SK-N-SH (cell line): ENCODE measurements at regions not wholly inside any gene's neighbourhood (a gene's known extent, or its start where the extent isn't known, plus 50 kb on each side); places are given as distances from the start of the nearest gene placed in this dataset.

Source experiments
- CTCF ChIA-PET: fragments of 300-600, 350-600 bp; formaldehyde crosslinking; extraction: SDS; loops from one replicate; lab custom pipeline; 2021; lab: Yijun Ruan, JAX
- POLR2A ChIA-PET: fragments of 350-600 bp; sonication (Branson Sonifier 250); formaldehyde crosslinking; extraction: SDS; loops from one replicate; lab custom pipeline; 2020; ENCODE audit warnings: antibody characterized with exemption, inconsistent platforms; lab: Yijun Ruan, JAX
- DNase-seq: peaks from one replicate; pipeline ENCODE4 v3.0.0; 2012
- H2AFZ ChIP-seq: fragments of 200-600 bp; sonication (generic); 2 replicates; pipeline ENCODE4 v1.8.1; 2016; ENCODE audit warnings: antibody characterized with exemption, mild to moderate bottlenecking, low read depth
- H3F3A ChIP-seq: fragments of 200-600 bp; sonication (generic); replicated peaks from 2 replicates; pipeline ENCODE3; 2016; ENCODE audit warnings: antibody characterized with exemption, mild to moderate bottlenecking; ENCODE audit not compliant: insufficient read depth
- H3K27ac ChIP-seq, 2 experiments: fragments of 200-500 bp in 1 of 2; fragments of 200-600 bp in 1 of 2; sonication (Bioruptor generic) in 1 of 2; sonication (generic), shearing (Covaris generic) in 1 of 2; 2 replicates each; pipeline versions ENCODE4 v1.5.1 to v1.6.1; 2014 to 2016; ENCODE audit warnings: low read depth in 2 of 2, inconsistent platforms in 1 of 2, low read length in 1 of 2, mild to moderate bottlenecking in 1 of 2, mixed read lengths in 1 of 2
- H3K27me3 ChIP-seq: fragments of 200-600 bp; sonication (generic), shearing (Covaris generic); 2 replicates; pipeline ENCODE4 v1.6.1; 2016; ENCODE audit warnings: mixed run types; ENCODE audit not compliant: insufficient read depth
- H3K36me3 ChIP-seq, 2 experiments: fragments of 200-500 bp in 1 of 2; fragments of 200-600 bp in 1 of 2; sonication (Bioruptor generic) in 1 of 2; sonication (generic) in 1 of 2; replicated peaks in 1 of 2; 2 replicates each; pipeline versions ENCODE3 to v1.5.1; 2014 to 2016; ENCODE audit warnings: low read length in 1 of 2, mild to moderate bottlenecking in 1 of 2; ENCODE audit not compliant: insufficient read depth in 2 of 2, control insufficient read depth in 1 of 2
- H3K4me1 ChIP-seq, 2 experiments: fragments of 200-500 bp in 1 of 2; fragments of 200-600 bp in 1 of 2; sonication (Bioruptor generic) in 1 of 2; sonication (generic), shearing (Covaris generic) in 1 of 2; 2 replicates each; pipeline versions ENCODE4 v1.5.1 to v1.6.1; 2014 to 2016; ENCODE audit warnings: low read depth in 1 of 2, low read length in 1 of 2, mixed run types in 1 of 2; ENCODE audit not compliant: insufficient read depth in 2 of 2, control insufficient read depth in 1 of 2
- H3K4me2 ChIP-seq: fragments of 200-600 bp; sonication (generic), shearing (Covaris generic); 2 replicates; pipeline ENCODE4 v1.6.1; 2017; ENCODE audit warnings: mixed run types
- H3K4me3 ChIP-seq, 2 experiments: fragments of 200-500 bp in 1 of 2; fragments of 200-600 bp in 1 of 2; sonication (Bioruptor generic) in 1 of 2; sonication (generic), shearing (Covaris generic) in 1 of 2; 2 replicates each; pipeline versions ENCODE4 v1.5.1 to v1.8.1; 2014 to 2016; ENCODE audit warnings: low read depth in 2 of 2, inconsistent platforms in 1 of 2, low read length in 1 of 2, mild to moderate bottlenecking in 1 of 2, mixed read lengths in 1 of 2, moderate library complexity in 1 of 2
- H3K79me2 ChIP-seq: fragments of 200-600 bp; sonication (generic); 2 replicates; pipeline ENCODE4 v1.8.1; 2017; ENCODE audit warnings: mild to moderate bottlenecking; ENCODE audit not compliant: insufficient read depth
- H3K9ac ChIP-seq: fragments of 200-600 bp; sonication (generic); 2 replicates; pipeline ENCODE4 v1.6.1; 2017; ENCODE audit warnings: mixed run types
- H3K9me2 ChIP-seq: fragments of 200-600 bp; sonication (generic); 2 replicates; pipeline ENCODE4 v1.6.1; 2017; ENCODE audit warnings: mixed run types
- H3K9me3 ChIP-seq: fragments of 200-600 bp; sonication (generic); 2 replicates; pipeline ENCODE4 v1.6.1; 2017; ENCODE audit warnings: mixed run types, mild to moderate bottlenecking, moderate library complexity
- H4K20me1 ChIP-seq: fragments of 200-600 bp; sonication (generic); 2 replicates; pipeline ENCODE4 v1.6.1; 2017; ENCODE audit warnings: mild to moderate bottlenecking, mixed run types; ENCODE audit not compliant: insufficient read depth
- CHD2 ChIP-seq: fragments of 150-350 bp; IDR thresholded peaks from 2 replicates; pipeline ENCODE4 v1.6.1; 2018; ENCODE audit warnings: low read length; ENCODE audit not compliant: partially characterized antibody
- EP300 ChIP-seq, 2 experiments: IDR thresholded peaks; 2 replicates each; pipeline versions ENCODE4 v1.4.0 to v1.6.1; 2012; ENCODE audit warnings: borderline replicate concordance in 1 of 2, low read depth in 1 of 2, low read length in 1 of 2
- EZH2phosphoT487 ChIP-seq: fragments of 200-600 bp; sonication (generic); IDR thresholded peaks from 2 replicates; pipeline ENCODE4 v1.6.1; 2017; ENCODE audit warnings: low read depth, mixed run types, mild to moderate bottlenecking, antibody characterized with exemption, moderate library complexity, borderline replicate concordance
- FOSL2 ChIP-seq: IDR thresholded peaks from 2 replicates; pipeline ENCODE4 v1.4.0; 2012; ENCODE audit warnings: low read depth, mild to moderate bottlenecking, moderate library complexity, borderline replicate concordance
- FOXJ3 ChIP-seq: sonication (generic); formaldehyde crosslinking; IDR thresholded peaks from 2 replicates; pipeline ENCODE4 v1.5.1; 2020; ENCODE audit warnings: mild to moderate bottlenecking, missing genetic modification reagents
- JUND ChIP-seq: IDR thresholded peaks from 2 replicates; pipeline ENCODE4 v1.4.0; 2012
- NFIC ChIP-seq: IDR thresholded peaks from 2 replicates; pipeline ENCODE4 v1.4.0; 2012; ENCODE audit warnings: borderline replicate concordance
- NRF1 ChIP-seq: IDR thresholded peaks from 2 replicates; pipeline ENCODE4 v1.6.1; 2012; ENCODE audit warnings: low read depth, mild to moderate bottlenecking, low read length
- POLR2AphosphoS5 ChIP-seq: IDR thresholded peaks from 2 replicates; pipeline ENCODE4 v1.6.1; 2012; ENCODE audit warnings: low read depth, low read length
- RCOR1 ChIP-seq: fragments of 150-350 bp; IDR thresholded peaks from 2 replicates; pipeline ENCODE4 v1.6.1; 2017; ENCODE audit warnings: antibody characterized with exemption, low read length
- SMC3 ChIP-seq: IDR thresholded peaks from 2 replicates; pipeline ENCODE4 v1.6.1; 2012; ENCODE audit warnings: low read depth, low read length, improper control_type of control experiment
- TAF1 ChIP-seq: IDR thresholded peaks from 2 replicates; pipeline ENCODE4 v1.6.1; 2012; ENCODE audit warnings: low read depth, mild to moderate bottlenecking, low read length, moderate library complexity, borderline replicate concordance
- TCF12 ChIP-seq: IDR thresholded peaks from 2 replicates; pipeline ENCODE4 v1.4.0; 2012
- TEAD4 ChIP-seq: IDR thresholded peaks from 2 replicates; pipeline ENCODE4 v1.4.0; 2012; ENCODE audit warnings: mild to moderate bottlenecking, borderline replicate concordance; ENCODE audit not compliant: insufficient read depth
- YY1 ChIP-seq: IDR thresholded peaks from 2 replicates; pipeline ENCODE4 v1.4.0; 2012; ENCODE audit warnings: low read depth, mild to moderate bottlenecking
- WGBS: methylation state at CpG from one replicate; pipeline ENCODE4 v1.1.6; 2017; ENCODE audit warnings: low lambda C conversion rate; 5-methylcytosine and 5-hydroxymethylcytosine counted together
- TF ChIP-seq, protein P1 (sequence below): IDR thresholded peaks from 2 replicates; pipeline ENCODE4 v1.4.0; 2012; ENCODE audit warnings: low read depth, borderline replicate concordance
- TF ChIP-seq, protein P2 (sequence below): IDR thresholded peaks from 2 replicates; pipeline ENCODE4 v1.4.0; 2012; ENCODE audit warnings: low read depth, borderline replicate concordance
- TF ChIP-seq, protein P3 (sequence below): fragments of 150-350 bp; IDR thresholded peaks from 2 replicates; pipeline ENCODE4 v1.6.1; 2016; ENCODE audit warnings: mild to moderate bottlenecking, low read depth, low read length
- TF ChIP-seq, protein P4 (sequence below): IDR thresholded peaks from 2 replicates; pipeline ENCODE4; 2012
- TF ChIP-seq, protein P5 (sequence below): IDR thresholded peaks from 2 replicates; pipeline ENCODE4 v1.6.1; 2012; ENCODE audit warnings: mild to moderate bottlenecking, low read depth, low read length, moderate library complexity

DNA sequence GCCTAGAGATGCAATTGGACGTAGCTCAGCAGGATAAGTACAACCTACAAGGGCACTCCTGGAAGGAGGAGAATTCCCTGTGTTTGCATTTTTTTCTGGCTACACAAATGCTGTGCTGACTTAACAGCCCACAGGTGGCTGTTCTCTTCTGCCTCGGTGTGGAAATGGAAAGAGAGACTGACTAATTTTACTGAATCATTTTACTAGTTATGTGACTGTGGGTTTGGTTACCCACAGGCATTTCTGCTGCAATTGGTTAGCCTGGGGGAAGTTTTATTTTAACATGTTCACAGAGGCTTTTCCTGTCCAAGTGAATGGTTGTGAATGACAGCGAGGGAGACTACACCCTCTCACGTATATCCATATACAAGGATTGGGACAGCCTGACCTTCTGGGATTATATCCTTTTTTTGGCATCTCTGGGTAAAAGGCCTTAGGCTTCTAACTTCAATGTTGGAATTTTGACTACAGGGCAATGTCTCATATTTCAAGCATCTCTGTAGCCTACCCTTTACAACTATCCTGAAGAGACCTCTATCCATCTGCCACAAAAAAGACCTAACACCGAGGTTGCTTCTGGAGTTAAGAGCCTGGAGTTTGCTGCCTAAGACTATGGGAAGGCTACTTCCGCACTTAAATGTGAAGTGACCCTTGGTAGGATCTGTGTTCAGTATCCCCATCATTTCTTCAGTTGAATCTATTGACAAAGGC, 67.2 kb upstream of the TP63 start:
- no peak overlapping the region for H3K4me2 ChIP-seq
- H2AFZ ChIP-seq = no peak overlapping the region
- no peak overlapping the region for H3K4me3 ChIP-seq
- no peaks in the 10 kb centered on the region for H3F3A ChIP-seq
- no peaks in the 10 kb centered on the region for H3K4me1 ChIP-seq
- CTCF ChIA-PET = no interaction called here
- no peak for TF ChIP-seq FOSL2
- TF ChIP-seq TAF1 = no peak
- TF ChIP-seq JUND = no peak
- no peak for TF ChIP-seq RCOR1
- TF ChIP-seq, protein P1, sequence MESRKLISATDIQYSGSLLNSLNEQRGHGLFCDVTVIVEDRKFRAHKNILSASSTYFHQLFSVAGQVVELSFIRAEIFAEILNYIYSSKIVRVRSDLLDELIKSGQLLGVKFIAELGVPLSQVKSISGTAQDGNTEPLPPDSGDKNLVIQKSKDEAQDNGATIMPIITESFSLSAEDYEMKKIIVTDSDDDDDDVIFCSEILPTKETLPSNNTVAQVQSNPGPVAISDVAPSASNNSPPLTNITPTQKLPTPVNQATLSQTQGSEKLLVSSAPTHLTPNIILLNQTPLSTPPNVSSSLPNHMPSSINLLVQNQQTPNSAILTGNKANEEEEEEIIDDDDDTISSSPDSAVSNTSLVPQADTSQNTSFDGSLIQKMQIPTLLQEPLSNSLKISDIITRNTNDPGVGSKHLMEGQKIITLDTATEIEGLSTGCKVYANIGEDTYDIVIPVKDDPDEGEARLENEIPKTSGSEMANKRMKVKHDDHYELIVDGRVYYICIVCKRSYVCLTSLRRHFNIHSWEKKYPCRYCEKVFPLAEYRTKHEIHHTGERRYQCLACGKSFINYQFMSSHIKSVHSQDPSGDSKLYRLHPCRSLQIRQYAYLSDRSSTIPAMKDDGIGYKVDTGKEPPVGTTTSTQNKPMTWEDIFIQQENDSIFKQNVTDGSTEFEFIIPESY = no peak
- no peak for TF ChIP-seq SMC3
- TF ChIP-seq, protein P2, sequence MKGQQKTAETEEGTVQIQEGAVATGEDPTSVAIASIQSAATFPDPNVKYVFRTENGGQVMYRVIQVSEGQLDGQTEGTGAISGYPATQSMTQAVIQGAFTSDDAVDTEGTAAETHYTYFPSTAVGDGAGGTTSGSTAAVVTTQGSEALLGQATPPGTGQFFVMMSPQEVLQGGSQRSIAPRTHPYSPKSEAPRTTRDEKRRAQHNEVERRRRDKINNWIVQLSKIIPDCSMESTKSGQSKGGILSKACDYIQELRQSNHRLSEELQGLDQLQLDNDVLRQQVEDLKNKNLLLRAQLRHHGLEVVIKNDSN = no peak
- no peak for TF ChIP-seq YY1
- TF ChIP-seq TEAD4 = no peak
- TF ChIP-seq NRF1 = no peak
- no peak for TF ChIP-seq FOXJ3 (CRISPR knock-in tag)
- TF ChIP-seq NFIC = no peak
- TF ChIP-seq, protein P3, sequence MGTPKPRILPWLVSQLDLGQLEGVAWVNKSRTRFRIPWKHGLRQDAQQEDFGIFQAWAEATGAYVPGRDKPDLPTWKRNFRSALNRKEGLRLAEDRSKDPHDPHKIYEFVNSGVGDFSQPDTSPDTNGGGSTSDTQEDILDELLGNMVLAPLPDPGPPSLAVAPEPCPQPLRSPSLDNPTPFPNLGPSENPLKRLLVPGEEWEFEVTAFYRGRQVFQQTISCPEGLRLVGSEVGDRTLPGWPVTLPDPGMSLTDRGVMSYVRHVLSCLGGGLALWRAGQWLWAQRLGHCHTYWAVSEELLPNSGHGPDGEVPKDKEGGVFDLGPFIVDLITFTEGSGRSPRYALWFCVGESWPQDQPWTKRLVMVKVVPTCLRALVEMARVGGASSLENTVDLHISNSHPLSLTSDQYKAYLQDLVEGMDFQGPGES = no peak
- no peak for TF ChIP-seq EZH2phosphoT487
- no peak for TF ChIP-seq CHD2
- TF ChIP-seq TCF12 = no peak
- TF ChIP-seq, protein P4, sequence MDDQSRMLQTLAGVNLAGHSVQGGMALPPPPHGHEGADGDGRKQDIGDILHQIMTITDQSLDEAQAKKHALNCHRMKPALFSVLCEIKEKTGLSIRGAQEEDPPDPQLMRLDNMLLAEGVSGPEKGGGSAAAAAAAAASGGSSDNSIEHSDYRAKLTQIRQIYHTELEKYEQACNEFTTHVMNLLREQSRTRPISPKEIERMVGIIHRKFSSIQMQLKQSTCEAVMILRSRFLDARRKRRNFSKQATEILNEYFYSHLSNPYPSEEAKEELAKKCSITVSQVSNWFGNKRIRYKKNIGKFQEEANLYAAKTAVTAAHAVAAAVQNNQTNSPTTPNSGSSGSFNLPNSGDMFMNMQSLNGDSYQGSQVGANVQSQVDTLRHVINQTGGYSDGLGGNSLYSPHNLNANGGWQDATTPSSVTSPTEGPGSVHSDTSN = no peak
- TF ChIP-seq, protein P5, sequence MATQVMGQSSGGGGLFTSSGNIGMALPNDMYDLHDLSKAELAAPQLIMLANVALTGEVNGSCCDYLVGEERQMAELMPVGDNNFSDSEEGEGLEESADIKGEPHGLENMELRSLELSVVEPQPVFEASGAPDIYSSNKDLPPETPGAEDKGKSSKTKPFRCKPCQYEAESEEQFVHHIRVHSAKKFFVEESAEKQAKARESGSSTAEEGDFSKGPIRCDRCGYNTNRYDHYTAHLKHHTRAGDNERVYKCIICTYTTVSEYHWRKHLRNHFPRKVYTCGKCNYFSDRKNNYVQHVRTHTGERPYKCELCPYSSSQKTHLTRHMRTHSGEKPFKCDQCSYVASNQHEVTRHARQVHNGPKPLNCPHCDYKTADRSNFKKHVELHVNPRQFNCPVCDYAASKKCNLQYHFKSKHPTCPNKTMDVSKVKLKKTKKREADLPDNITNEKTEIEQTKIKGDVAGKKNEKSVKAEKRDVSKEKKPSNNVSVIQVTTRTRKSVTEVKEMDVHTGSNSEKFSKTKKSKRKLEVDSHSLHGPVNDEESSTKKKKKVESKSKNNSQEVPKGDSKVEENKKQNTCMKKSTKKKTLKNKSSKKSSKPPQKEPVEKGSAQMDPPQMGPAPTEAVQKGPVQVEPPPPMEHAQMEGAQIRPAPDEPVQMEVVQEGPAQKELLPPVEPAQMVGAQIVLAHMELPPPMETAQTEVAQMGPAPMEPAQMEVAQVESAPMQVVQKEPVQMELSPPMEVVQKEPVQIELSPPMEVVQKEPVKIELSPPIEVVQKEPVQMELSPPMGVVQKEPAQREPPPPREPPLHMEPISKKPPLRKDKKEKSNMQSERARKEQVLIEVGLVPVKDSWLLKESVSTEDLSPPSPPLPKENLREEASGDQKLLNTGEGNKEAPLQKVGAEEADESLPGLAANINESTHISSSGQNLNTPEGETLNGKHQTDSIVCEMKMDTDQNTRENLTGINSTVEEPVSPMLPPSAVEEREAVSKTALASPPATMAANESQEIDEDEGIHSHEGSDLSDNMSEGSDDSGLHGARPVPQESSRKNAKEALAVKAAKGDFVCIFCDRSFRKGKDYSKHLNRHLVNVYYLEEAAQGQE = no peak
- TF ChIP-seq POLR2AphosphoS5 = no peak
- no peak for TF ChIP-seq EP300 (IDR thresholded peaks at IDR 0.05; ENCODE audit: borderline replicate concordance in 1 of 2, low read depth in 1 of 2, low read length in 1 of 2)
- POLR2A ChIA-PET = no interaction called here
- no peaks in the 10 kb centered on the region for H3K9me3 ChIP-seq
- no peaks in the 10 kb centered on the region for H4K20me1 ChIP-seq
- H3K79me2 ChIP-seq = no peaks in the 10 kb centered on the region
- no peak for DNase-seq
- no peak overlapping the region for H3K9ac ChIP-seq
- no peaks in the 10 kb centered on the region for H3K9me2 ChIP-seq
- no peaks in the 10 kb centered on the region for H3K36me3 ChIP-seq
- 6% methylated on average over 6 of the region's 6 CpGs for WGBS
- no peaks in the 10 kb centered on the region; the same call in 1 of the 2 replicates for H3K27me3 ChIP-seq
- no peak overlapping the region for H3K27ac ChIP-seq
